A549 (cell line): ENCODE measurements at regions not wholly inside any gene's neighbourhood (a gene's known extent, or its start where the extent isn't known, plus 50 kb on each side); places are given as distances from the start of the nearest gene placed in this dataset.

ENCODE experiments used
- ATAC-seq, 2 experiments: fragments of 200-7000 bp in 1 of 2; fragments of >200 bp in 1 of 2; cut with Nextera tagmentation in 1 of 2; cut with Tn5 transposase in 1 of 2; 3 replicates each; pipeline versions ENCODE4 v1.8.0 to v1.9.1; 2018 to 2020; ENCODE audit warnings: mild to moderate bottlenecking in 1 of 2, moderate library complexity in 1 of 2
- CTCF ChIA-PET: fragments of 300-600 bp; sonication (Branson Sonifier 250); formaldehyde crosslinking; extraction: SDS; loops from one replicate; lab custom pipeline; 2021; ENCODE audit warnings: antibody characterized with exemption, inconsistent platforms; lab: Yijun Ruan, JAX
- POLR2A ChIA-PET: fragments of 350-600 bp; formaldehyde crosslinking; extraction: SDS; loops from one replicate; lab custom pipeline; 2021; ENCODE audit warnings: antibody characterized with exemption, inconsistent platforms; lab: Yijun Ruan, JAX
- DNase-seq, 2 experiments: peaks; one replicate each; pipeline versions ENCODE4 v3.0.0 to v3.0.0-alpha.2; 2011 to 2016; ENCODE audit warnings: low read depth in 1 of 2, low spot score in 1 of 2
- FAIRE-seq: peaks from 2 replicates; lab custom pipeline; 2011; peaks lifted over from hg19 to GRCh38; lab: Jason Lieb, UNC
- H3K27ac ChIP-seq, 2 experiments: fragments of >200 bp; sonication (Bioruptor Twin); formaldehyde crosslinking; 3 replicates each; pipeline ENCODE4 v1.5.1; 2016 to 2017
- H3K4me1 ChIP-seq: fragments of >200 bp; sonication (Bioruptor Twin); formaldehyde crosslinking; 3 replicates; pipeline ENCODE4 v1.6.1; 2016
- H3K4me2 ChIP-seq: fragments of >200 bp; sonication (Bioruptor Twin); formaldehyde crosslinking; 3 replicates; pipeline ENCODE4 v1.6.1; 2016
- H3K4me3 ChIP-seq: fragments of >200 bp; sonication (Bioruptor Twin); formaldehyde crosslinking; 3 replicates; pipeline ENCODE4 v1.5.1; 2016
- H3K9me3 ChIP-seq: fragments of >200 bp; sonication (Bioruptor Twin); formaldehyde crosslinking; 3 replicates; pipeline ENCODE4 v1.6.1; 2016
- CBX2 ChIP-seq: fragments of 200-600 bp; sonication (generic); IDR thresholded peaks from 2 replicates; pipeline ENCODE4 v1.6.1; 2016; ENCODE audit warnings: low read depth, mild to moderate bottlenecking, borderline replicate concordance
- CHD2 ChIP-seq: fragments of 150-350 bp; IDR thresholded peaks from 2 replicates; pipeline ENCODE4 v1.6.1; 2014; ENCODE audit warnings: low read length; ENCODE audit not compliant: partially characterized antibody
- CTCF ChIP-seq: fragments of >200 bp; sonication (Bioruptor Twin); formaldehyde crosslinking; IDR thresholded peaks from 3 replicates; pipeline ENCODE4 v1.5.1; 2016
- ELK1 ChIP-seq: fragments of 150-350 bp; IDR thresholded peaks from 2 replicates; pipeline ENCODE4 v1.6.1; 2014; ENCODE audit warnings: low read depth, mild to moderate bottlenecking, low read length
- FOSB ChIP-seq: fragments of 250-450 bp; sonication (Bioruptor Pico); IDR thresholded peaks from 2 replicates; pipeline ENCODE4 v1.5.0; 2020; ENCODE audit warnings: mild to moderate bottlenecking, moderate library complexity
- FOSL2 ChIP-seq, 2 experiments: fragments of 450-650 bp in 1 of 2; fragments of >200 bp in 1 of 2; sonication (Bioruptor Twin) in 1 of 2; formaldehyde crosslinking; IDR thresholded peaks; 2 replicates each; pipeline versions ENCODE4 v1.5.0 to v1.6.1; 2016 to 2020; ENCODE audit warnings: mild to moderate bottlenecking in 1 of 2, moderate library complexity in 1 of 2
- HEYL ChIP-seq: fragments of 250-450 bp; sonication (Bioruptor Pico); IDR thresholded peaks from 2 replicates; pipeline ENCODE4 v1.8.0; 2021; ENCODE audit warnings: mild to moderate bottlenecking, moderate library complexity
- HMGXB4 ChIP-seq: fragments of 250-450 bp; sonication (Bioruptor Pico); IDR thresholded peaks from 2 replicates; pipeline ENCODE4 v1.5.0; 2021; ENCODE audit warnings: mild to moderate bottlenecking, moderate library complexity, borderline replicate concordance
- HOXA7 ChIP-seq: fragments of 250-450 bp; sonication (Bioruptor Pico); IDR thresholded peaks from 2 replicates; pipeline ENCODE4 v1.5.0; 2020; ENCODE audit warnings: mild to moderate bottlenecking, moderate library complexity
- KDM5A ChIP-seq: fragments of 200-600 bp; sonication (generic); IDR thresholded peaks from 2 replicates; pipeline ENCODE4 v1.6.1; 2016; ENCODE audit warnings: antibody characterized with exemption, mild to moderate bottlenecking
- MAFK ChIP-seq: fragments of 450-650 bp; IDR thresholded peaks from 2 replicates; pipeline ENCODE4 v1.6.1; 2014; ENCODE audit not compliant: partially characterized antibody
- MAX ChIP-seq: IDR thresholded peaks from 2 replicates; pipeline ENCODE4 v1.6.1; 2012
- MYC ChIP-seq: IDR thresholded peaks from 2 replicates; pipeline ENCODE4 v1.6.1; 2012; ENCODE audit warnings: mild to moderate bottlenecking, inconsistent platforms, low read length, improper control_type of control experiment, borderline replicate concordance
- NFE2L2 ChIP-seq: fragments of 150-350 bp; conservative IDR thresholded peaks from 2 replicates; pipeline ENCODE4 v1.6.1; 2014; ENCODE audit warnings: low read length
- PBX3 ChIP-seq: IDR thresholded peaks from 2 replicates; pipeline ENCODE4 v1.6.1; 2012
- PHF8 ChIP-seq: fragments of 200-600 bp; sonication (generic); IDR thresholded peaks from 2 replicates; pipeline ENCODE4 v1.6.1; 2016; ENCODE audit warnings: low read depth, mild to moderate bottlenecking, antibody characterized with exemption, moderate library complexity, borderline replicate concordance
- RARB ChIP-seq: fragments of 250-450 bp; sonication (Bioruptor Pico); IDR thresholded peaks from 2 replicates; pipeline ENCODE4 v1.8.0; 2021; ENCODE audit warnings: mild to moderate bottlenecking, moderate library complexity
- RFX5 ChIP-seq: fragments of 450-650 bp; IDR thresholded peaks from 2 replicates; pipeline ENCODE4 v1.7.1; 2014; ENCODE audit warnings: antibody characterized with exemption, mild to moderate bottlenecking, moderate library complexity
- USF2 ChIP-seq: fragments of 450-650 bp; IDR thresholded peaks from 2 replicates; pipeline ENCODE4 v1.6.1; 2014; ENCODE audit warnings: antibody characterized with exemption
- ZC3H11A ChIP-seq: fragments of 450-650 bp; IDR thresholded peaks from 2 replicates; pipeline ENCODE4 v1.6.1; 2014; ENCODE audit warnings: antibody characterized with exemption, mild to moderate bottlenecking
- WGBS: methylation state at CpG from one replicate; pipeline ENCODE4 v1.1.6; 2017; ENCODE audit errors: missing lambda C conversion rate; 5-methylcytosine and 5-hydroxymethylcytosine counted together
- TF ChIP-seq, protein P1 (sequence below): fragments of >200 bp; sonication (Bioruptor Twin); formaldehyde crosslinking; IDR thresholded peaks from 2 replicates; pipeline ENCODE4 v1.6.1; 2016

- no peaks in the 10 kb centered on the region for H3K9me3 ChIP-seq
- WGBS, result 4% methylated on average over 2 of the region's 2 CpGs
- no peak for DNase-seq
- CTCF ChIA-PET, result no interaction called here
- FAIRE-seq, result no peak
- no peaks in the 10 kb centered on the region for H3K4me1 ChIP-seq
- no peak for ATAC-seq
- POLR2A ChIA-PET, result no interaction called here
- H3K27ac ChIP-seq, result no peak overlapping the region
- H3K4me3 ChIP-seq, result no peak overlapping the region
- TF ChIP-seq HOXA7 (CRISPR knock-in tag), result no peak
- no peak for TF ChIP-seq MAX
- no peak for TF ChIP-seq RARB (CRISPR knock-in tag)
- TF ChIP-seq PHF8, result no peak
- TF ChIP-seq RFX5, result no peak
- no peak for TF ChIP-seq ELK1
- no peak for TF ChIP-seq HEYL (CRISPR knock-in tag)
- no peak for TF ChIP-seq HMGXB4
- TF ChIP-seq CBX2, result no peak
- no peak for TF ChIP-seq NFE2L2
- TF ChIP-seq, protein P1, sequence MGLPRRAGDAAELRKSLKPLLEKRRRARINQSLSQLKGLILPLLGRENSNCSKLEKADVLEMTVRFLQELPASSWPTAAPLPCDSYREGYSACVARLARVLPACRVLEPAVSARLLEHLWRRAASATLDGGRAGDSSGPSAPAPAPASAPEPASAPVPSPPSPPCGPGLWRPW, result no peak
- TF ChIP-seq FOSB (CRISPR knock-in tag), result no peak
- TF ChIP-seq MAFK, result no peak
- no peak overlapping the region for H3K4me2 ChIP-seq
Observed at GRCh38 chr5:97563050-97563657, 380.1 kb upstream of the RIOK2 start.

DNA sequence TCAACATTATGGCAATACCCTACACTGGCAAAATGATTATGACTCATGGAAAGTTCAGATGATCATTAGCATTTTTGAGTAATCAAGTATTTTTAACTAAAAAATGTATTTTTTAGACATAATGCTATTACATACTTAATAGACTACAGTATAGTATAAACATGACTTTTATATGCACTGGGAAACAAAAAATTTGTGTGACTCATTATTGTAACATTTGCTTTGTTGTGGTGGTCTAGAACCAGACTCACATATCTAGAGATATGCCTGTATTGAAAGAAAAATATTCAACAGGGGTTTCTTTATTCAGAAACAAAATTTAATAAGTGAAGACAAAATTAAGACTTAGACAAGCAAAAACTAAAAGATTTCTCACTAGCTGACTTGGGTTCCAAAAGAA, 385.3 kb upstream of the RIOK2 start:
- ATAC-seq, result no peak
- ChIA-PET CTCF (no interaction called here), POLR2A (no interaction called here)
- Histone ChIP-seq H3K4me2 (no peak overlapping the region), H3K9me3 (no peaks in the 10 kb centered on the region; the same call in 2 of the 3 replicates), H3K4me1 (no peaks in the 10 kb centered on the region), H3K27ac (no peak overlapping the region), H3K4me3 (no peak overlapping the region)
- FAIRE-seq, result no peak
- TF ChIP-seq PBX3 (no peak), FOSL2 (IDR thresholded peaks at IDR 0.05) (no peak), FOSL2 (CRISPR knock-in tag; IDR thresholded peaks at IDR 0.05) (no peak), CHD2 (no peak), USF2 (no peak), FOSB (CRISPR knock-in tag) (no peak), MYC (no peak), KDM5A (no peak), ZC3H11A (no peak), ELK1 (no peak), CTCF (no peak)
- no peak for DNase-seq
